GM12878 (cell line): ENCODE measurements at regions not wholly inside any gene's neighbourhood (a gene's known extent, or its start where the extent isn't known, plus 50 kb on each side); places are given as distances from the start of the nearest gene placed in this dataset.

Experiments used
- E2F8 ChIP-seq: fragments of 450-650 bp; IDR thresholded peaks from 2 replicates; pipeline ENCODE4 v1.6.1; 2018; ENCODE audit warnings: mild to moderate bottlenecking, low read depth, moderate library complexity; ENCODE audit not compliant: partially characterized antibody
- HDAC2 ChIP-seq: fragments of 200-600 bp; sonication (generic); IDR thresholded peaks from 2 replicates; pipeline ENCODE4 v1.6.1; 2017
- HDGF ChIP-seq: fragments of 450-650 bp; IDR thresholded peaks from 2 replicates; pipeline ENCODE4 v1.6.1; 2016; ENCODE audit warnings: antibody characterized with exemption
- NR2F1 ChIP-seq: fragments of 450-650 bp; conservative IDR thresholded peaks from 2 replicates; pipeline ENCODE4 v1.6.1; 2017; ENCODE audit warnings: mild to moderate bottlenecking
- SKIL ChIP-seq: fragments of 450-650 bp; IDR thresholded peaks from 2 replicates; pipeline ENCODE4 v1.6.1; 2017; ENCODE audit warnings: mild to moderate bottlenecking, low read depth, inconsistent platforms; ENCODE audit not compliant: poor library complexity, severe bottlenecking
- TAF1 ChIP-seq: IDR thresholded peaks from 2 replicates; pipeline ENCODE4 v1.6.1; 2011; ENCODE audit warnings: mild to moderate bottlenecking, low read depth, low read length, borderline replicate concordance
- ZNF687 ChIP-seq: fragments of 450-650 bp; IDR thresholded peaks from 2 replicates; pipeline ENCODE4 v1.6.1; 2017; ENCODE audit warnings: mild to moderate bottlenecking, moderate library complexity

GRCh38 chrX:84690228-84690627, 188.0 kb upstream of the HDX start (continued):
- TF ChIP-seq E2F8: no peak
- TF ChIP-seq SKIL: no peak
- TF ChIP-seq TAF1: no peak
- no peak for TF ChIP-seq NR2F1
- no peak for TF ChIP-seq HDAC2
- no peak for TF ChIP-seq ZNF687
- TF ChIP-seq HDGF: no peak
